ENCODE measurements at regions not wholly inside any gene's neighbourhood (a gene's known extent, or its start where the extent isn't known, plus 50 kb on each side); places are given as distances from the start of the nearest gene placed in this dataset.

DNA sequence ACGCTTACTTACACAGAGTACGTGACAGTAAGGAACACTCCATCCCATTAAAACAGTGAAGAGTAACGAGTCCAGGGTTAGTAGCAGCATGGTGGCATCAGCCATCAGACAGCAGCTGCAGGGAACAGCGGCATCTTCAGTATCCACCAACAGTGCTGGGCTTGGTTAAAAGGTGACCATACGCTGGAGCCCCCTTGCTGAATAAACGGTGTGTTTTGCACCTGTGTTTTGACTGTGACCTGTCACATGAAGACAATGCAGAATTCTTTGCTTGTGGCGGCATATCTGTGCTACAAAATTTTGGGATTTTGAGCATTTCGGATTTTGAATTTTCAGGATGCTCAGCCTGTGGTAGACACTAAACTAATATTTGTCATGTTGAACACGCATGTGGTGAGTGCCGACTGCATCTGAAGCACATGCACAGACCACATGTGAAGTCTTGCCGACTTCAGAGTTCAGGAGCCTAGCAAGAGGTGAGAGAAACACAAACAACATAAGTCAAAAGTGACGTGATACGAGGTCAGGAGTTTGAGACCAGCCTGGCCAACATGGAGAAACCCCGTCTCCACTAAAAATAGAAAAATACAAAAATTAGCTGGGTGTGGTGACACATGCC, 69.3 kb upstream of the FRMD1 start:
- TF ChIP-seq SPI1 (IDR thresholded peaks at IDR 0.05; ENCODE audit: low read depth, low read length) = no peak
- TF ChIP-seq POLR2A (IDR thresholded peaks at IDR 0.05; ENCODE audit: low read depth, low read length) = no peak
- TF ChIP-seq TAF1 (IDR thresholded peaks at IDR 0.05; ENCODE audit: low read depth, low read length) = no peak
- TF ChIP-seq POU2F2 (IDR thresholded peaks at IDR 0.05; ENCODE audit: low read depth, low read length) = no peak
- TF ChIP-seq POLR2AphosphoS5 (IDR thresholded peaks at IDR 0.05; ENCODE audit: low read depth, low read length) = no peak
- no peak for TF ChIP-seq PAX5 (IDR thresholded peaks at IDR 0.05; ENCODE audit: insufficient read depth, low read length, severe bottlenecking)
- no peak for FAIRE-seq
- no peak for DNase-seq (ENCODE audit: insufficient read length, low spot score)

DNA sequence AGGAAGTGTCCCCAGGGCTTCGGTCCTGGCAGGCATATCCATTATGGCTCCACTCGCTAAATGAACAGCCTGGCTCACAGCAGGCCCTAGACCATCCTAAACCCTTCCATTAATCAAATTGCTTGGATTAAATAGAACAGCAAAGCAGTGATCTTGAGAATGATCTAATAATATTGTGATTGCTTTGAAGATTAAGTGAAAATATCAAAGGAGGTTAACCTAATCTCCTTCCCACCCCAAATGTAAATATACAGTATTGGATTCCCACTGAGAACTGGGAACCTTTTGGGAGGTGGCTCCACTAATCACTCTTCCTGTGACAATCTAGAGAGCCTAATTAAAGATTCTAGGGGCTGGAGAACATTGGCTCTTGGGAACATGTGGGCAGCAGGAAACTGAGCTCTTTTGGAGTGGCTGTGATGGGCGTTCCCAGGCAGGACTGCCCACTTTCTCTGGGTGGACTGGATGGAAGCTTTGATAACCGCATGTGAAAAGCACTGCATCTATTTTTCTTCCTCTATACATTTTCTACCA, 68.3 kb upstream of the FRMD1 start:
- TF ChIP-seq SPI1 (IDR thresholded peaks at IDR 0.05; ENCODE audit: low read depth, low read length) (no peak), PAX5 (IDR thresholded peaks at IDR 0.05; ENCODE audit: insufficient read depth, low read length, severe bottlenecking) (no peak), POU2F2 (IDR thresholded peaks at IDR 0.05; ENCODE audit: low read depth, low read length) (no peak), TAF1 (IDR thresholded peaks at IDR 0.05; ENCODE audit: low read depth, low read length) (no peak), POLR2AphosphoS5 (IDR thresholded peaks at IDR 0.05; ENCODE audit: low read depth, low read length) (no peak), POLR2A (IDR thresholded peaks at IDR 0.05; ENCODE audit: low read depth, low read length) (no peak)
- DNase-seq (ENCODE audit: insufficient read length, low spot score) (no peak), FAIRE-seq (no peak)

DNA sequence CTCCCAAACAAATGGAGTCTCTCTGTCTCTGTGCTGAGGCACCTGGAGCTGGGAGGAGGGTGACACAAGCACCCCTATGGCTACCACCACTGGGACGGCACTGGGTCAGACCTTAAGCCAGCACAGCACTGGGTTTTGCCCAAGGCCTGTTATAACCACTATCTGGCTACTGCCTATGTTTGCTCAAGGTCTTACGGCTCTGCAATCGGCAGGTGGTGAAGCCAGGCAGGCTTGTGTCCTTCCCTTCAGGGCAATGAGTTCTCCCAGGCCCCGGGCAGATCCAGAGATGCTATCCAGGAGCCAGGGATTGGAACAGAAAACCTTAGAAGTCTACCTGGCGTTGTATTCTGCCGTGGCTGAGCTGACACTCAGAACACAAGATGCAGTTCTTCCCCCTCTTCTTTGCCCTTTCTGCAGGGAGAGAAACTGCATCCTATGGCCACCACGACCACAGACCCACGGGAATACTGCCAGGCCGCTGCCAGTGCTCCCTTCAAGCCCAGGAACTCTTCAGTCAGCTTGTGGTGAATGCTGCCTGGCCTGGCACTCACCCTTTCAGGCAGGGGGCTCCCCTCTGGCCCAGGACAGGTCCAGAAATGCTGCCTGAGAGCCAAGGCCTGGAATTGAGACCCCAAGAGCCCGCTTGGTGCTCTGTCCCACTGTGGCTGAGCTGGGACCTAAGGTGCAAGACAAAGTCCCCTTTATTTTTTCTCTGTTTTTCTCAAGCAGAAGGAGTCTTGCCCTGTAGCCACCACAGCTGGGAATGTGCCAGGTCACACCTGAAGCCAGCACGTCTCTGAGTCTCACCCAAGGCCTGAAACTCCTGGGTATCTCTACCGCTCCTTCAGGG, 67.0 kb upstream of the FRMD1 start:
- FAIRE-seq (no peak), DNase-seq (ENCODE audit: insufficient read length, low spot score) (no peak)
- TF ChIP-seq PAX5 (IDR thresholded peaks at IDR 0.05; ENCODE audit: insufficient read depth, low read length, severe bottlenecking) (no peak), TAF1 (IDR thresholded peaks at IDR 0.05; ENCODE audit: low read depth, low read length) (no peak), SPI1 (IDR thresholded peaks at IDR 0.05; ENCODE audit: low read depth, low read length) (no peak), POU2F2 (IDR thresholded peaks at IDR 0.05; ENCODE audit: low read depth, low read length) (no peak), POLR2A (IDR thresholded peaks at IDR 0.05; ENCODE audit: low read depth, low read length) (no peak), POLR2AphosphoS5 (IDR thresholded peaks at IDR 0.05; ENCODE audit: low read depth, low read length) (no peak)

DNA sequence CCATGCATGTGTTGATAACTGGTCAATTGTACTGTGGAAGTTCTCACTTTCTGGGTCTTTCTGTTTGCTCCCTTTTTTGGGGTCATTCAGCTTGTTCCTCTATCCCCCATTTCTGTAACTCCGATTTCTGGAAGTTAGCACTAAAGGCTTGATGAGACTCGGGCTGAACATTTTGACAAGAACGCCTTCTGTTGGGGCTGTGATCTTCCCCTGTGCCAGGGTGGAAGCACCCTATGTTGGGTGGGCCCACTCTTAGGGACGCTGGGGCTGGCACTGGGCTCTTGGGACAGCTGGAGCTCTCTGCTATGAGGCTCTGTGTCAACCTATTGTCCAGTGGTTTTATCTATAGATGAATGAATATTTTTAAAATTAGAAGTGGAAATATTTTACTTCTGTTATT, 60.1 kb upstream of the FRMD1 start:
- DNase-seq (ENCODE audit: insufficient read length, low spot score) = no peak
- TF ChIP-seq PAX5 (IDR thresholded peaks at IDR 0.05; ENCODE audit: insufficient read depth, low read length, severe bottlenecking) = no peak
- no peak for TF ChIP-seq POU2F2 (IDR thresholded peaks at IDR 0.05; ENCODE audit: low read depth, low read length)
- no peak for TF ChIP-seq POLR2AphosphoS5 (IDR thresholded peaks at IDR 0.05; ENCODE audit: low read depth, low read length)
- no peak for TF ChIP-seq SPI1 (IDR thresholded peaks at IDR 0.05; ENCODE audit: low read depth, low read length)
- FAIRE-seq = no peak

DNA sequence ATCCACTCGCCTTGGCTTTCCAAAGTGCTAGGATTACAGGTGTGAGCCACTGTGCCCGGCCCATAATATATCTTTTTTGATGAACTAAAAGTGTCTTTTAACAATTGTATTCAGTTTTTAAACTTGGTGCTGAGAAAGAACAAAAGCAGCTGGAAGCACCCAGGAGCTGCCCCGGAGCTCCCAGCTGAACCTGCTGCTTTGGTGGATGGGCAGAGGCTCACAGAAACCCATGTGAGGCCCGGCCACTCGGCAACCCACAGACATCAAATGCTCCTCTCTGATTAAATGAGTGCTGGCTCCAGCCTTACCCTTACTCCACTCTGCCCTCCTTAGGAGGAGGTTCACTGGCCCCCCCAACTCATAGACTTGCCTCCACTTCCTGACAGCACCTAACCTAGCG, 59.4 kb upstream of the FRMD1 start:
- TF ChIP-seq PAX5 (IDR thresholded peaks at IDR 0.05; ENCODE audit: insufficient read depth, low read length, severe bottlenecking) (no peak), SPI1 (IDR thresholded peaks at IDR 0.05; ENCODE audit: low read depth, low read length) (no peak), POLR2A (IDR thresholded peaks at IDR 0.05; ENCODE audit: low read depth, low read length) (no peak), TAF1 (IDR thresholded peaks at IDR 0.05; ENCODE audit: low read depth, low read length) (no peak), POLR2AphosphoS5 (IDR thresholded peaks at IDR 0.05; ENCODE audit: low read depth, low read length) (no peak), POU2F2 (IDR thresholded peaks at IDR 0.05; ENCODE audit: low read depth, low read length) (no peak)
- FAIRE-seq (no peak), DNase-seq (ENCODE audit: insufficient read length, low spot score) (no peak)

DNA sequence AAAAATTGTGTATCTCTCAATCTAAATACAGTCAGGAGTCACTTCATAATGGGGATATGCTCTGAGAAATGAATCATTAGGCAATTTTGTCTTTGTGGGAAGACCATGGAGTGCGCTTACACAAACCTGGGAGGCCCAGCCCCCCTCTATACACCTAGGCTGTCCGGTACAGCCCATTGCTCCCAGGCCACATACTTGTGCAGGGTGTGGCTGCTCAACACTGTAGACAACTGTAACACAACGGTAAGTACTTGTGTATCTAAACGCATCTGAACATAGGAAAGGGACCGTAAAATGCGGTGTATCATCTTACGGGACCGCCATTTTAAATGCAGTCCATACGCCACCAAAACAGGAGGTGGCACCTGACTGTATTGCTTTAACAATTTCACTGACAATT, 58.0 kb upstream of the FRMD1 start:
- FAIRE-seq = no peak
- no peak for TF ChIP-seq PAX5 (IDR thresholded peaks at IDR 0.05; ENCODE audit: insufficient read depth, low read length, severe bottlenecking)
- no peak for TF ChIP-seq POU2F2 (IDR thresholded peaks at IDR 0.05; ENCODE audit: low read depth, low read length)
- no peak for DNase-seq (ENCODE audit: insufficient read length, low spot score)

DNA sequence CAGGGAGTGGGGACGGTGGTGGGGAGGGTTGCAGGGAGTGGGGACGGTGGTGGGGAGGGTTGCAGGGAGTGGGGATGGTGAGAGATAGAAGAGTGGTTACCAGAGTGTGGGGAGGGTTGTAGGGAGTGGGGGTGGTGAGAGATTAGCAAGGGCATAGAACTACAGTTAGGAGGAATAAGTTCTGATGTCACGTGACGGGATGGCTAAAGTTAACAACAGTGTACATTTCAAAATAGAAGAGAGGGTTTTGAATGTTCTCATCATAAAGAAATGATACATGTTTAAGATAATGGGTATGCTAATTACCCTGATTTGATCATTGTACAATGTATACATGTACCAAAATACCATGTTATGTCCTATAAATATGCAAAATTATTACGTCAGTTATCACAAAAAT, 57.6 kb upstream of the FRMD1 start:
- no peak for FAIRE-seq
- no peak for DNase-seq (ENCODE audit: insufficient read length, low spot score)

DNA sequence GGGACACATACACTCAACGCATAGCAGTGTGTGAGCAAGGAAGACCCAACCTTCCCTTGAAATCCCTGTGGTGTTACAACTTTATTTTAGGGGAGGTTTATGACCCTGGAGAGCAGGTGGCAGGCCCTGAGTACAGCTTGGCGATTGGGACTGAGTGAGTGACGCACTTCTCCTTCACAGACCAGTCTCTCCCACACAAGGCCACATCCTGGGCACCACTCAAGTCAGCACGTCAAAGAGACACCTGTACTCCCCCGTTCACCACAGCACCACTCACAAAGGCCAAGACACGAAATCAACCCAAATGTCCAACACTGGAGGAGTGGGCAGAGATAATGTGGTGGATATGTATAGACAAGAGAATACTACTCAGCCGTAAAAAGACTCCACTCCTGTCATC, 57.0 kb upstream of the FRMD1 start:
- DNase-seq (ENCODE audit: insufficient read length, low spot score) = no peak
- TF ChIP-seq TAF1 (IDR thresholded peaks at IDR 0.05; ENCODE audit: low read depth, low read length) = no peak
- no peak for TF ChIP-seq POLR2A (IDR thresholded peaks at IDR 0.05; ENCODE audit: low read depth, low read length)
- no peak for TF ChIP-seq SPI1 (IDR thresholded peaks at IDR 0.05; ENCODE audit: low read depth, low read length)
- TF ChIP-seq POU2F2 (IDR thresholded peaks at IDR 0.05; ENCODE audit: low read depth, low read length) = no peak
- TF ChIP-seq PAX5 (IDR thresholded peaks at IDR 0.05; ENCODE audit: insufficient read depth, low read length, severe bottlenecking) = no peak
- no peak for TF ChIP-seq POLR2AphosphoS5 (IDR thresholded peaks at IDR 0.05; ENCODE audit: low read depth, low read length)
- no peak for FAIRE-seq

More for the DNA sequence above, 57.6 kb upstream of the FRMD1 start:
- no peak for TF ChIP-seq TAF1 (IDR thresholded peaks at IDR 0.05; ENCODE audit: low read depth, low read length)
- TF ChIP-seq POU2F2 (IDR thresholded peaks at IDR 0.05; ENCODE audit: low read depth, low read length) = no peak
- TF ChIP-seq SPI1 (IDR thresholded peaks at IDR 0.05; ENCODE audit: low read depth, low read length) = no peak
- TF ChIP-seq POLR2AphosphoS5 (IDR thresholded peaks at IDR 0.05; ENCODE audit: low read depth, low read length) = no peak
- TF ChIP-seq PAX5 (IDR thresholded peaks at IDR 0.05; ENCODE audit: insufficient read depth, low read length, severe bottlenecking) = no peak

DNA sequence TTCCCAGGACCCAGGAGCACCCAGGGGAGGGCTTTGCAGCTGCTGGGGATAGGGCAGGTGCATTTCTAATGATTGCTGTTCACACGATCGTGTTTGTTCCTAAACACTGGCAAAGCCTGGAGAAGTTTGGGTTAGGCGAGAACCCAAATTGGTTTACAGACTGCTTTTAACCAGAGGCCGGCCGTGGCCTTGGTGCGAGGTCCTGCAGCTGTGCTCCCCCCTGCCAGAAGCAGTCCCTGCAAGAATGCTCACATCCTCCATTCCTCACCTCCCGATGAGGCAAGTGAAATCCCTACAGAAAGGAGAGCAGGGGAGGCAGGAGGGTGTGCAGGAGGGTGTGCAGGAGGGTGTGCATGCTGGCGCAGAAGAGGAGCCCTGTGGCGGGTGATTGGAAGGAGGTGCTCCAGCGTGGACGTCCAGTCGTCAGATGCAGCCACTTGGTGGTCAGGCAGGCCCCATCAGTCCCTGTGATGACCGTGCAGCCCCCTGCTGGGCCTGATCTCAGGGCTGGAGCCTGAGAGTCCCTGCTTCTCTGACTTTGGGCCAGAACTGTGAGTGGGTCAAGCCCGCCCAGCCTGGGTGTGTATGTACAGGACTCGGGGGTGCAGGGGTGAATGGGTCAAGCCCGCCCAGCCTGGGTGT, 55.7 kb upstream of the FRMD1 start:
- FAIRE-seq = no peak
- DNase-seq (ENCODE audit: insufficient read length, low spot score) = no peak
- no peak for TF ChIP-seq POU2F2 (IDR thresholded peaks at IDR 0.05; ENCODE audit: low read depth, low read length)
- no peak for TF ChIP-seq POLR2AphosphoS5 (IDR thresholded peaks at IDR 0.05; ENCODE audit: low read depth, low read length)
- no peak for TF ChIP-seq POLR2A (IDR thresholded peaks at IDR 0.05; ENCODE audit: low read depth, low read length)
- TF ChIP-seq TAF1 (IDR thresholded peaks at IDR 0.05; ENCODE audit: low read depth, low read length) = no peak
- no peak for TF ChIP-seq SPI1 (IDR thresholded peaks at IDR 0.05; ENCODE audit: low read depth, low read length)
- no peak for TF ChIP-seq PAX5 (IDR thresholded peaks at IDR 0.05; ENCODE audit: insufficient read depth, low read length, severe bottlenecking)
